SK-N-SH treated with all-trans-retinoic acid at 6 μM for 48 hours (cell line): ENCODE measurements at regions not wholly inside any gene's neighbourhood (a gene's known extent, or its start where the extent isn't known, plus 50 kb on each side); places are given as distances from the start of the nearest gene placed in this dataset.

Source experiments
- ATAC-seq: fragments of 200-7000 bp; cut with Tn5 transposase; 3 replicates; pipeline ENCODE4 v1.9.1; 2020; ENCODE audit warnings: mild to moderate bottlenecking, moderate library complexity
- ARNTL ChIP-seq: fragments of 450-650 bp; formaldehyde crosslinking; IDR thresholded peaks from 2 replicates; pipeline ENCODE4 v1.5.0; 2020; ENCODE audit warnings: low read depth, mild to moderate bottlenecking, moderate library complexity, borderline replicate concordance
- BACH2 ChIP-seq: fragments of 250-450 bp; sonication (Bioruptor Pico); IDR thresholded peaks from 2 replicates; pipeline ENCODE4 v1.9.0; 2021; ENCODE audit warnings: mild to moderate bottlenecking, borderline replicate concordance
- CSDC2 ChIP-seq: fragments of 250-450 bp; sonication (Bioruptor Pico); IDR thresholded peaks from 2 replicates; pipeline ENCODE4 v1.5.0; 2020; ENCODE audit warnings: mild to moderate bottlenecking, moderate library complexity
- ESRRG ChIP-seq: fragments of 250-450 bp; sonication (Bioruptor Pico); IDR thresholded peaks from 2 replicates; pipeline ENCODE4 v1.6.1; 2021; ENCODE audit warnings: mild to moderate bottlenecking
- GLIS3 ChIP-seq: fragments of 250-450 bp; sonication (Bioruptor Pico); IDR thresholded peaks from 2 replicates; pipeline ENCODE4 v1.5.0; 2020; ENCODE audit warnings: mild to moderate bottlenecking, moderate library complexity
- ISL1 ChIP-seq: fragments of 250-450 bp; sonication (Bioruptor Pico); IDR thresholded peaks from 2 replicates; pipeline ENCODE4 v2.1.2; 2022; ENCODE audit warnings: mild to moderate bottlenecking, moderate library complexity
- OSR1 ChIP-seq: fragments of 250-450 bp; sonication (Bioruptor Pico); IDR thresholded peaks from 2 replicates; pipeline ENCODE4 v1.8.0; 2022; ENCODE audit warnings: moderate library complexity, mild to moderate bottlenecking, inconsistent platforms
- PPARA ChIP-seq: fragments of 250-450 bp; sonication (Bioruptor Pico); IDR thresholded peaks from 2 replicates; pipeline ENCODE4 v1.5.0; 2020; ENCODE audit warnings: mild to moderate bottlenecking, borderline replicate concordance
- RARB ChIP-seq: fragments of 250-450 bp; sonication (Bioruptor Pico); IDR thresholded peaks from 2 replicates; pipeline ENCODE4 v1.8.0; 2021; ENCODE audit warnings: mild to moderate bottlenecking, moderate library complexity
- SNAI2 ChIP-seq: fragments of 250-450 bp; sonication (Bioruptor Pico); IDR thresholded peaks from 2 replicates; pipeline ENCODE4 v1.5.0; 2020; ENCODE audit warnings: mild to moderate bottlenecking, moderate library complexity
- TCF4 ChIP-seq: fragments of 250-450 bp; sonication (Bioruptor Pico); IDR thresholded peaks from 2 replicates; pipeline ENCODE4 v1.8.0; 2021; ENCODE audit warnings: mild to moderate bottlenecking, moderate library complexity, borderline replicate concordance
- TOX ChIP-seq: fragments of 250-450 bp; sonication (Bioruptor Pico); IDR thresholded peaks from 2 replicates; pipeline ENCODE4 v1.8.0; 2021; ENCODE audit warnings: mild to moderate bottlenecking, moderate library complexity, borderline replicate concordance
- ZC3H10 ChIP-seq: fragments of 250-450 bp; sonication (Bioruptor Pico); IDR thresholded peaks from 2 replicates; pipeline ENCODE4 v1.5.1; 2021; ENCODE audit warnings: mild to moderate bottlenecking, moderate library complexity
- ZFP3 ChIP-seq: fragments of 250-450 bp; sonication (Bioruptor Pico); IDR thresholded peaks from 2 replicates; pipeline ENCODE4 v1.5.0; 2020; ENCODE audit warnings: mild to moderate bottlenecking, moderate library complexity
- ZFP30 ChIP-seq: fragments of 450-650 bp; formaldehyde crosslinking; IDR thresholded peaks from 2 replicates; pipeline ENCODE4 v1.5.0; 2022; ENCODE audit warnings: mild to moderate bottlenecking, moderate library complexity
- ZNF565 ChIP-seq: fragments of 450-650 bp; formaldehyde crosslinking; conservative IDR thresholded peaks from 2 replicates; pipeline ENCODE4 v1.5.0; 2020; ENCODE audit warnings: low read depth, mild to moderate bottlenecking, moderate library complexity
- ZNF70 ChIP-seq: fragments of 450-650 bp; formaldehyde crosslinking; IDR thresholded peaks from 2 replicates; pipeline ENCODE4 v1.5.0; 2020; ENCODE audit warnings: mild to moderate bottlenecking, moderate library complexity
- ZNF8 ChIP-seq: fragments of 450-650 bp; formaldehyde crosslinking; IDR thresholded peaks from 2 replicates; pipeline ENCODE4 v1.5.0; 2020; ENCODE audit warnings: mild to moderate bottlenecking, moderate library complexity
- TF ChIP-seq, protein P1 (sequence below): fragments of 250-450 bp; sonication (Bioruptor Pico); IDR thresholded peaks from 2 replicates; pipeline ENCODE4 v1.5.0; 2020; ENCODE audit warnings: mild to moderate bottlenecking, moderate library complexity
- TF ChIP-seq, protein P2 (sequence below): fragments of 250-450 bp; sonication (Bioruptor Pico); IDR thresholded peaks from 2 replicates; pipeline ENCODE4 v1.5.1; 2021; ENCODE audit warnings: mild to moderate bottlenecking, moderate library complexity
- TF ChIP-seq, protein P3 (sequence below): fragments of 250-450 bp; sonication (Bioruptor Pico); IDR thresholded peaks from 2 replicates; pipeline ENCODE4 v1.8.0; 2021; ENCODE audit warnings: low read depth, mild to moderate bottlenecking, moderate library complexity, borderline replicate concordance
- TF ChIP-seq, protein P4 (sequence below): fragments of 250-450 bp; sonication (Bioruptor Pico); IDR thresholded peaks from 2 replicates; pipeline ENCODE4 v1.5.1; 2020; ENCODE audit warnings: low read depth, mild to moderate bottlenecking, moderate library complexity

DNA sequence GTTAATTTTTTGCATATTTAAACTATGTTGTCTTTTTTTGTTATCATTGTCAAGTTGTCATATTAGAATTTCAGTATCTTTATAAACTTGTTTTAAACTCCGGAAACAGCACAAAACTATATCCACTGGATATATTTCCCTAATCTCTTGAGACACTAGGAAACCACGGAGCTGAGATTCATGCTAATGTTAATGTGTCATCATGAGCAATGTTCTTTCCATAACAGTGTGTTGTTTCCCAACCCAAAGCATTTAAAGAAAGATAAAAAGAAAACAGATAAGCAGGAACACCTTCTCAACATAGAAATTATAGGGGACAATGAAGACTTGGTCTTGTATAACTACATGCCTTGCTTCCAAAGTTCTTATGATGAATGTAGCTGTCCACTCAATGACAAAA is 626.2 kb upstream of the TMPRSS15 start:
- ATAC-seq: no peak
- TF ChIP-seq ZFP30 (CRISPR knock-in tag): no peak
- no peak for TF ChIP-seq GLIS3 (CRISPR knock-in tag)
- TF ChIP-seq PPARA (CRISPR knock-in tag): no peak
- no peak for TF ChIP-seq ZC3H10 (CRISPR knock-in tag)
- TF ChIP-seq, protein P1, sequence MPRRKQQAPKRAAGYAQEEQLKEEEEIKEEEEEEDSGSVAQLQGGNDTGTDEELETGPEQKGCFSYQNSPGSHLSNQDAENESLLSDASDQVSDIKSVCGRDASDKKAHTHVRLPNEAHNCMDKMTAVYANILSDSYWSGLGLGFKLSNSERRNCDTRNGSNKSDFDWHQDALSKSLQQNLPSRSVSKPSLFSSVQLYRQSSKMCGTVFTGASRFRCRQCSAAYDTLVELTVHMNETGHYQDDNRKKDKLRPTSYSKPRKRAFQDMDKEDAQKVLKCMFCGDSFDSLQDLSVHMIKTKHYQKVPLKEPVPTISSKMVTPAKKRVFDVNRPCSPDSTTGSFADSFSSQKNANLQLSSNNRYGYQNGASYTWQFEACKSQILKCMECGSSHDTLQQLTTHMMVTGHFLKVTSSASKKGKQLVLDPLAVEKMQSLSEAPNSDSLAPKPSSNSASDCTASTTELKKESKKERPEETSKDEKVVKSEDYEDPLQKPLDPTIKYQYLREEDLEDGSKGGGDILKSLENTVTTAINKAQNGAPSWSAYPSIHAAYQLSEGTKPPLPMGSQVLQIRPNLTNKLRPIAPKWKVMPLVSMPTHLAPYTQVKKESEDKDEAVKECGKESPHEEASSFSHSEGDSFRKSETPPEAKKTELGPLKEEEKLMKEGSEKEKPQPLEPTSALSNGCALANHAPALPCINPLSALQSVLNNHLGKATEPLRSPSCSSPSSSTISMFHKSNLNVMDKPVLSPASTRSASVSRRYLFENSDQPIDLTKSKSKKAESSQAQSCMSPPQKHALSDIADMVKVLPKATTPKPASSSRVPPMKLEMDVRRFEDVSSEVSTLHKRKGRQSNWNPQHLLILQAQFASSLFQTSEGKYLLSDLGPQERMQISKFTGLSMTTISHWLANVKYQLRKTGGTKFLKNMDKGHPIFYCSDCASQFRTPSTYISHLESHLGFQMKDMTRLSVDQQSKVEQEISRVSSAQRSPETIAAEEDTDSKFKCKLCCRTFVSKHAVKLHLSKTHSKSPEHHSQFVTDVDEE (CRISPR knock-in tag): no peak
- no peak for TF ChIP-seq BACH2 (CRISPR knock-in tag)
- TF ChIP-seq OSR1: no peak
- TF ChIP-seq ARNTL (CRISPR knock-in tag): no peak
- no peak for TF ChIP-seq RARB
- no peak for TF ChIP-seq ISL1
- TF ChIP-seq ESRRG (CRISPR knock-in tag): no peak
- TF ChIP-seq ZNF70 (CRISPR knock-in tag): no peak
- TF ChIP-seq TOX: no peak
- TF ChIP-seq TCF4 (CRISPR knock-in tag): no peak
- TF ChIP-seq, protein P2, sequence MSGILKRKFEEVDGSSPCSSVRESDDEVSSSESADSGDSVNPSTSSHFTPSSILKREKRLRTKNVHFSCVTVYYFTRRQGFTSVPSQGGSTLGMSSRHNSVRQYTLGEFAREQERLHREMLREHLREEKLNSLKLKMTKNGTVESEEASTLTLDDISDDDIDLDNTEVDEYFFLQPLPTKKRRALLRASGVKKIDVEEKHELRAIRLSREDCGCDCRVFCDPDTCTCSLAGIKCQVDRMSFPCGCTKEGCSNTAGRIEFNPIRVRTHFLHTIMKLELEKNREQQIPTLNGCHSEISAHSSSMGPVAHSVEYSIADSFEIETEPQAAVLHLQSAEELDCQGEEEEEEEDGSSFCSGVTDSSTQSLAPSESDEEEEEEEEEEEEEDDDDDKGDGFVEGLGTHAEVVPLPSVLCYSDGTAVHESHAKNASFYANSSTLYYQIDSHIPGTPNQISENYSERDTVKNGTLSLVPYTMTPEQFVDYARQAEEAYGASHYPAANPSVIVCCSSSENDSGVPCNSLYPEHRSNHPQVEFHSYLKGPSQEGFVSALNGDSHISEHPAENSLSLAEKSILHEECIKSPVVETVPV (CRISPR knock-in tag): no peak
- no peak for TF ChIP-seq ZFP3 (CRISPR knock-in tag)
- no peak for TF ChIP-seq ZNF565 (CRISPR knock-in tag)
- TF ChIP-seq, protein P3, sequence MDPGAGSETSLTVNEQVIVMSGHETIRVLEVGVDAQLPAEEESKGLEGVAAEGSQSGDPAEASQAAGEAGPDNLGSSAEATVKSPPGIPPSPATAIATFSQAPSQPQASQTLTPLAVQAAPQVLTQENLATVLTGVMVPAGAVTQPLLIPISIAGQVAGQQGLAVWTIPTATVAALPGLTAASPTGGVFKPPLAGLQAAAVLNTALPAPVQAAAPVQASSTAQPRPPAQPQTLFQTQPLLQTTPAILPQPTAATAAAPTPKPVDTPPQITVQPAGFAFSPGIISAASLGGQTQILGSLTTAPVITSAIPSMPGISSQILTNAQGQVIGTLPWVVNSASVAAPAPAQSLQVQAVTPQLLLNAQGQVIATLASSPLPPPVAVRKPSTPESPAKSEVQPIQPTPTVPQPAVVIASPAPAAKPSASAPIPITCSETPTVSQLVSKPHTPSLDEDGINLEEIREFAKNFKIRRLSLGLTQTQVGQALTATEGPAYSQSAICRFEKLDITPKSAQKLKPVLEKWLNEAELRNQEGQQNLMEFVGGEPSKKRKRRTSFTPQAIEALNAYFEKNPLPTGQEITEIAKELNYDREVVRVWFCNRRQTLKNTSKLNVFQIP (CRISPR knock-in tag): no peak

DNA sequence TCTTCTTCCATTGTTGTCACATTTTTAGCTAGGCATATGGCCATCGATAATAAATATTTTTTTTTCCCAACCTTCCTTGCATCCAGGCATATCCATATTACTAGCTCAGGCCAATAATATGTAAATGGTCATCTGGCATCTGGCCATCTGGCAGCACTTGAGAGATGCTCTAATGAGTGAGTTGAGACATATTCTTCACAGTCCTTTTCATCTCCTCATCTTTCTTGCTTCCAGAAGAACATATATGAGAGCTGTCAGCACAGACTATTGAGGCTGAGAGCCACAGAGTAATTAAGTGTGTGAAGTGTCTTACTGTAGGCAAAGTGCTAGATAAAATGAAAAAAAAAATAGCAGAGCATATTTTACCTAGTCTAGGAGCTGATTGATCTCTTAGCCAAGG is 628.4 kb upstream of the TMPRSS15 start:
- ATAC-seq: no peak
- no peak for TF ChIP-seq ZNF565 (CRISPR knock-in tag)

DNA sequence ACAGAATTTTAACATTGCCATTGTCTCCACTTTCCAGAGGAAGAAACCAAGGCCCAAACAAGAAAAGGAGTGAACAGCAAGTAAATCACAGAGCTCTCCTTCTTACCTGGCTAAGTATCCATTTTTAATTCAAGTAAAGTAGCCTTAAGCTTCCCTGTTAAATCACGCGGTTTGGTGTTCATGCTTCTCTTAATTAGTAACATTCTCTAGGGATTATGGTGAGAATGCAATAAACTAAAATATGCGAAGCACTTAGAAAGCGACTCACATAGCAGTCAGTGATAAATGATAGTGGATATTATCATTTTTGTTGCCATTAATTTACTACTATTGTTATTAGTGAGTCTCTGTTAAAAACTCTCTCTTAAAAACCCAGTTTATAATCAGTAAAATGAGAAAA is 630.5 kb upstream of the TMPRSS15 start:
- TF ChIP-seq ZC3H10 (CRISPR knock-in tag): no peak
- no peak for ATAC-seq

DNA sequence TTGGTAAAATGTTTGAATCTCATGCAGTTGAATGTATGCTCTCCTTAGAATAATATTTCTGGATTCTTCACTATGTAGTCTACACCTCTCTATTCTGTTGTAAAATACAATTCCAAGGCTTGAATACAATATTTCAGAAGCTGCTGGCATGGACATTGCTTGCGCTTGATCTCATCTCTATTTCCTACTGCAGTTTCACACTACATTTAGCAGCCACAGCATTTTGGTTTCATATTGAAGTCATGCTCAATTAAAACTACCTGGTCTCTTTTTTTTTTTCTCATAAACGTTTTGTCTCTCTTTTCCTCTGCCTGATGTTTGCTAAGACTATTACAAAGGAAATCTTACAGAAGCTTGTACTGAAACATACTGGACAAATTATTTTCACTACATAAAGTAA is 631.0 kb upstream of the TMPRSS15 start:
- no peak for ATAC-seq
- TF ChIP-seq ZFP3 (CRISPR knock-in tag): no peak
- TF ChIP-seq, protein P4, sequence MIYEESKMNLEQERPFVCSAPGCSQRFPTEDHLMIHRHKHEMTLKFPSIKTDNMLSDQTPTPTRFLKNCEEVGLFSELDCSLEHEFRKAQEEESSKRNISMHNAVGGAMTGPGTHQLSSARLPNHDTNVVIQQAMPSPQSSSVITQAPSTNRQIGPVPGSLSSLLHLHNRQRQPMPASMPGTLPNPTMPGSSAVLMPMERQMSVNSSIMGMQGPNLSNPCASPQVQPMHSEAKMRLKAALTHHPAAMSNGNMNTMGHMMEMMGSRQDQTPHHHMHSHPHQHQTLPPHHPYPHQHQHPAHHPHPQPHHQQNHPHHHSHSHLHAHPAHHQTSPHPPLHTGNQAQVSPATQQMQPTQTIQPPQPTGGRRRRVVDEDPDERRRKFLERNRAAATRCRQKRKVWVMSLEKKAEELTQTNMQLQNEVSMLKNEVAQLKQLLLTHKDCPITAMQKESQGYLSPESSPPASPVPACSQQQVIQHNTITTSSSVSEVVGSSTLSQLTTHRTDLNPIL (CRISPR knock-in tag): no peak
- TF ChIP-seq GLIS3 (CRISPR knock-in tag): no peak
- TF ChIP-seq OSR1: no peak
- TF ChIP-seq ESRRG (CRISPR knock-in tag): no peak
- TF ChIP-seq SNAI2 (CRISPR knock-in tag): no peak
- no peak for TF ChIP-seq ISL1
- TF ChIP-seq, protein P3 (CRISPR knock-in tag): no peak
- TF ChIP-seq CSDC2 (CRISPR knock-in tag): no peak
- TF ChIP-seq, protein P2 (CRISPR knock-in tag): no peak
- TF ChIP-seq ZNF8: no peak
- TF ChIP-seq RARB: no peak
- TF ChIP-seq ZNF70 (CRISPR knock-in tag): no peak
- no peak for TF ChIP-seq ZFP30 (CRISPR knock-in tag)
- TF ChIP-seq, protein P1 (CRISPR knock-in tag): no peak
- no peak for TF ChIP-seq PPARA (CRISPR knock-in tag)
